HG03039 (cell line): ENCODE measurements at regions not wholly inside any gene's neighbourhood (a gene's known extent, or its start where the extent isn't known, plus 50 kb on each side); places are given as distances from the start of the nearest gene placed in this dataset.
"Not testable (repeated sequence)": the region's sequence is repeated elsewhere in the genome, so short reads cannot be mapped to it uniquely, and the experiment has no call there.

Source experiments
- ATAC-seq: cut with Tn5 transposase; IDR thresholded peaks from one replicate; pipeline ENCODE4 v1.9.1; 2021; ENCODE audit warnings: mild to moderate bottlenecking, moderate library complexity; ENCODE audit not compliant: unreplicated experiment

GRCh38 chr21:10402461-10402860 is 118.9 kb upstream of the TPTE start:
- ATAC-seq = not testable (repeated sequence)

GRCh38 chr21:10405331-10405730 is 116.1 kb upstream of the TPTE start:
- ATAC-seq = not testable (repeated sequence)

GRCh38 chr21:10409786-10410185 is 111.6 kb upstream of the TPTE start:
- ATAC-seq = not testable (repeated sequence)

GRCh38 chr21:10410354-10410929 is 110.9 kb upstream of the TPTE start:
- not testable (repeated sequence) for ATAC-seq

GRCh38 chr21:10411776-10412526 is 109.4 kb upstream of the TPTE start:
- ATAC-seq = not testable (repeated sequence)

- ATAC-seq = not testable (repeated sequence)
Measured at GRCh38 chr21:10412928-10413246, 108.5 kb upstream of the TPTE start.

- not testable (repeated sequence) for ATAC-seq
Measured at GRCh38 chr21:10413247-10414120, 107.9 kb upstream of the TPTE start.

- ATAC-seq = not testable (repeated sequence)
Measured at GRCh38 chr21:10414121-10414924, 107.1 kb upstream of the TPTE start.

- ATAC-seq = not testable (repeated sequence)
Measured at GRCh38 chr21:10414925-10415254, 106.5 kb upstream of the TPTE start.

GRCh38 chr21:10415456-10415855 is 105.9 kb upstream of the TPTE start:
- not testable (repeated sequence) for ATAC-seq

GRCh38 chr21:10415859-10416258 is 105.5 kb upstream of the TPTE start:
- not testable (repeated sequence) for ATAC-seq

GRCh38 chr21:10416691-10417447 is 104.5 kb upstream of the TPTE start:
- ATAC-seq = not testable (repeated sequence)

- ATAC-seq = not testable (repeated sequence)
Measured at GRCh38 chr21:10417551-10418002, 103.8 kb upstream of the TPTE start.

GRCh38 chr21:10418250-10419048 is 102.9 kb upstream of the TPTE start:
- ATAC-seq = not testable (repeated sequence)

- ATAC-seq = not testable (repeated sequence)
Measured at GRCh38 chr21:10421199-10421598, 100.2 kb upstream of the TPTE start.

- not testable (repeated sequence) for ATAC-seq
Measured at GRCh38 chr21:10421601-10422000, 99.8 kb upstream of the TPTE start.

- not testable (repeated sequence) for ATAC-seq
Measured at GRCh38 chr21:10424097-10424886, 97.1 kb upstream of the TPTE start.

- not testable (repeated sequence) for ATAC-seq
Measured at GRCh38 chr21:10424887-10425145, 96.6 kb upstream of the TPTE start.

- ATAC-seq = no peak
Measured at GRCh38 chr21:10425856-10426255, 95.5 kb upstream of the TPTE start.
